ENCODE measurements at regions not wholly inside any gene's neighbourhood (a gene's known extent, or its start where the extent isn't known, plus 50 kb on each side); places are given as distances from the start of the nearest gene placed in this dataset.

GRCh38 chr18:51525453-51526225 lies 328.2 kb upstream of the MEX3C start:
- no peak for TF ChIP-seq CBX8 (IDR thresholded peaks at IDR 0.05)
- TF ChIP-seq RAD21 (conservative IDR thresholded peaks at IDR 0.05 in 1 of 2, IDR thresholded peaks at IDR 0.05 in 1 of 2) = no peak
- no peak for TF ChIP-seq JUN (IDR thresholded peaks at IDR 0.05)
- no peak for TF ChIP-seq CEBPB (IDR thresholded peaks at IDR 0.05)
- no peak for TF ChIP-seq MYC (IDR thresholded peaks at IDR 0.05; ENCODE audit: borderline replicate concordance, low read length)
- no peak for TF ChIP-seq POLR2A (IDR thresholded peaks at IDR 0.05; ENCODE audit: low read length)
- TF ChIP-seq RCOR1 (IDR thresholded peaks at IDR 0.05; ENCODE audit: low read depth, low read length) = no peak
- TF ChIP-seq CTCF (IDR thresholded peaks at IDR 0.05) = no peak
- no peak for TF ChIP-seq MAZ (IDR thresholded peaks at IDR 0.05; ENCODE audit: borderline replicate concordance, low read depth, low read length)

Data from A549 (cell line).